Cardiac septum (tissue), 1 donor: ENCODE measurements at regions not wholly inside any gene's neighbourhood (a gene's known extent, or its start where the extent isn't known, plus 50 kb on each side); places are given as distances from the start of the nearest gene placed in this dataset.
"Not testable (repeated sequence)": the region's sequence is repeated elsewhere in the genome, so short reads cannot be mapped to it uniquely, and the experiment has no call there.

Source experiments
- DNase-seq: peaks from one replicate; pipeline ENCODE4 v3.0.0-alpha.2; 2020; ENCODE audit warnings: low spot score
- intact Hi-C: fragments of 100-400 bp; cut with DNase I; formaldehyde crosslinking; loops from one replicate; pipeline ENCODE4 v1.14.0; 2022
- donor health status: DM: no; HTN: no; CAD: no.

- no peak for DNase-seq
- intact Hi-C loops = no loop called here
These were observed 559.7 kb downstream of the JRKL start for GRCh38 chr11:96949464-96949863.

GRCh38 chr11:96954587-96955242 is 564.9 kb downstream of the JRKL start:
- no peak for DNase-seq
- intact Hi-C loops = no loop called here

GRCh38 chr11:96960476-96960875 is 570.7 kb downstream of the JRKL start:
- DNase-seq = no peak
- intact Hi-C loops = no loop called here

- no peak for DNase-seq
- intact Hi-C loops = no loop called here
These were observed 571.1 kb downstream of the JRKL start for GRCh38 chr11:96960926-96961325.

GRCh38 chr11:96961931-96962330 is 572.1 kb downstream of the JRKL start:
- intact Hi-C loops = no loop called here
- no peak for DNase-seq

- DNase-seq = no peak
- intact Hi-C loops = no loop called here
These were observed 573.6 kb downstream of the JRKL start for GRCh38 chr11:96963375-96963774.

GRCh38 chr11:96964661-96965060 is 574.8 kb downstream of the JRKL start:
- no peak for DNase-seq

GRCh38 chr11:96967616-96968015 is 577.8 kb downstream of the JRKL start:
- intact Hi-C loops = no loop called here
- DNase-seq = no peak

More at GRCh38 chr11:96964661-96965060, 574.8 kb downstream of the JRKL start:
- intact Hi-C loops = no loop called here

GRCh38 chr11:96969251-96969650 is 579.4 kb downstream of the JRKL start:
- DNase-seq = no peak
- intact Hi-C loops = no loop called here

GRCh38 chr11:96978751-96979150 is 588.9 kb downstream of the JRKL start:
- intact Hi-C loops = no loop called here
- DNase-seq = no peak

GRCh38 chr11:96986516-96986915 is 596.7 kb downstream of the JRKL start:
- intact Hi-C loops = no loop called here

GRCh38 chr11:96990914-96991313 is 601.1 kb downstream of the JRKL start:
- intact Hi-C loops = no loop called here

More at GRCh38 chr11:96986516-96986915, 596.7 kb downstream of the JRKL start:
- no peak for DNase-seq

GRCh38 chr11:97000481-97000880 is 610.7 kb downstream of the JRKL start:
- DNase-seq = no peak
- intact Hi-C loops = no loop called here

More at GRCh38 chr11:96990914-96991313, 601.1 kb downstream of the JRKL start:
- DNase-seq = no peak

- no peak for DNase-seq
- intact Hi-C loops = no loop called here
These were observed 617.5 kb downstream of the JRKL start for GRCh38 chr11:97007283-97007682.

- DNase-seq = no peak
- intact Hi-C loops = no loop called here
These were observed 619.8 kb downstream of the JRKL start for GRCh38 chr11:97009613-97010012.

- intact Hi-C loops, DNase-seq: not testable (repeated sequence)
These were observed 621.2 kb downstream of the JRKL start for GRCh38 chr11:97010997-97011396.

- intact Hi-C loops = no loop called here
- DNase-seq = no peak
These were observed 625.5 kb downstream of the JRKL start for GRCh38 chr11:97015327-97015726.

- intact Hi-C loops = no loop called here
- no peak for DNase-seq
These were observed 629.5 kb downstream of the JRKL start for GRCh38 chr11:97019305-97019704.

GRCh38 chr11:97019754-97020153 is 629.9 kb downstream of the JRKL start:
- intact Hi-C loops = no loop called here

GRCh38 chr11:97022955-97023354 is 633.1 kb downstream of the JRKL start:
- intact Hi-C loops = no loop called here
- DNase-seq = no peak

More at GRCh38 chr11:97019754-97020153, 629.9 kb downstream of the JRKL start:
- no peak for DNase-seq

GRCh38 chr11:97028836-97029406 is 639.1 kb downstream of the JRKL start:
- intact Hi-C loops = no loop called here
- no peak for DNase-seq
